ENCODE measurements at regions not wholly inside any gene's neighbourhood (a gene's known extent, or its start where the extent isn't known, plus 50 kb on each side); places are given as distances from the start of the nearest gene placed in this dataset.

GRCh38 chr2:149849591-149849990 lies 262.0 kb upstream of the MMADHC start:
- Mint-ChIP-seq H3K4me1 (ENCODE audit: low read depth) (no peaks in the 10 kb centered on the region), H3K27me3 (ENCODE audit: low read depth) (no peaks in the 10 kb centered on the region), H3K4me3 (ENCODE audit: low read depth) (no peak overlapping the region), H3K36me3 (ENCODE audit: low read depth) (no peaks in the 10 kb centered on the region), H3K27ac (no peak overlapping the region), H3K9me3 (peaks cover 18% of the 10 kb centered on the region)
- DNase-seq (ENCODE audit: low spot score): no peak
- intact Hi-C loops (cut with micrococcal nuclease): no loop called here

DNA sequence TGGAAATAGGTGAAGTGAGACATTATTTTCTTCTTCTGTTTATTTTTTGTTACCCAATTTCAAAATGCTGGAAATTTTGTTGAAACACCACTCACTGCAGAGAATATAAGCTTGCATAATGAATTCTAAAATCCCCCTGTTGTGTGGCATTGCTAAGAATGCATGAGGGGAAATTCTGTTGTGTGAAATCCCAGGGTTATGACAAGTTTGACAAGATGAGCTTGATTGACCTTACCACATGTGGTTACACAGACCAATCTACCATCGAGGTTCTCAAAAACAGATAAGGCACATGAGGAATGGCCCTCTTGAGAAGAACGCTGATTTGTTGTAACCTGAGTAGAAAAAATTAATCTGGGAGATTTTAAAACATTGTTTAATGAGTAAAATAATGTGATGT lies 261.6 kb upstream of the MMADHC start:
- H3K4me3 Mint-ChIP-seq (ENCODE audit: low read depth): no peak overlapping the region
- intact Hi-C loops (cut with micrococcal nuclease): no loop called here

DNA sequence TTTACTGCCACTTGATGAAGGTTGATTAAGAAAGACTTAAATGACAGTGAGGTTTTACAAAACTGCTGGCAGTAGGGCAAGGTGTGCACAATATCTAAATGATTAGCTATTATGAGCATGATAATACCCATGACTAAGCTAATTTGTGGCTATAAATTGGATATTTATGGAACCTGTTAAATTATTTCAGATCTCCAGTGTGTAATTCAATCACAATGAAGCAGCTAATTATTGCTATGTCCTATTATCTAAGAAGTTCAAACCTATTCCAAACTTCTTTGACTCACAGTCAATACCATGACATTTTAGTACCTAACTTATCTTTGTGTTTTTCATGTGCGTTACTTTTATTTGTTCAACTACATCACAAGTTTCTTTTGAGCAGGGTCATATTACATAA lies 253.8 kb upstream of the MMADHC start:
- Mint-ChIP-seq H3K4me1 (ENCODE audit: low read depth) (no peaks in the 10 kb centered on the region), H3K27ac (no peak overlapping the region)

More for the DNA sequence above, 261.6 kb upstream of the MMADHC start:
- no peaks in the 10 kb centered on the region for H3K4me1 Mint-ChIP-seq (ENCODE audit: low read depth)
- H3K36me3 Mint-ChIP-seq (ENCODE audit: low read depth): no peaks in the 10 kb centered on the region
- DNase-seq (ENCODE audit: low spot score): no peak
- no peak overlapping the region for H3K27ac Mint-ChIP-seq
- peaks cover 18% of the 10 kb centered on the region for H3K9me3 Mint-ChIP-seq
- no peaks in the 10 kb centered on the region for H3K27me3 Mint-ChIP-seq (ENCODE audit: low read depth)

DNA sequence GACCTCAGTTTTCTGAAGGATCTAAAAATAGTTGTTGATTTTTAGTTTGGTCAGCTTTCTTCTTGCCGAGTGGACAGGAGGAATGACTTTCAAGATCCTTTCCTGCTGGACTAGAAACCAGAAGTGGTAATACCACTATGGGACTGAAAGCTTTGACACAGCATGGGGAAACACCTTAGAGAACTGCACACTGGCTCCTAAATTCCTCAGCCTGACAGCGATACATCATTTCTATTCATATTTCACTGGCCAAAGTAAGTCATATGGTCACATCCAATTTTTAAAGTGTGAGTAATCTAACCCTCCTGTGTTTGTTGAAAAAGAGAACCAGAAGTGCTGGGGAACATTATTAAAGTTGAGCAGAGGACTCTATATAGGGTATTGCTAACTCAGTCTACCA lies 244.7 kb upstream of the MMADHC start:
- Mint-ChIP-seq H3K4me3 (ENCODE audit: low read depth) (no peak overlapping the region), H3K4me1 (ENCODE audit: low read depth) (no peaks in the 10 kb centered on the region), H3K36me3 (ENCODE audit: low read depth) (no peaks in the 10 kb centered on the region), H3K9me3 (peaks cover 10% of the 10 kb centered on the region), H3K27me3 (ENCODE audit: low read depth) (no peaks in the 10 kb centered on the region), H3K27ac (no peak overlapping the region)
- intact Hi-C loops (cut with micrococcal nuclease): no loop called here
- DNase-seq (ENCODE audit: low spot score): no peak

More for the DNA sequence above, 253.8 kb upstream of the MMADHC start:
- intact Hi-C loops (cut with micrococcal nuclease): no loop called here
- H3K27me3 Mint-ChIP-seq (ENCODE audit: low read depth): no peaks in the 10 kb centered on the region
- no peaks in the 10 kb centered on the region for H3K36me3 Mint-ChIP-seq (ENCODE audit: low read depth)
- no peak overlapping the region for H3K4me3 Mint-ChIP-seq (ENCODE audit: low read depth)
- H3K9me3 Mint-ChIP-seq: peaks cover 11% of the 10 kb centered on the region
- DNase-seq (ENCODE audit: low spot score): no peak

DNA sequence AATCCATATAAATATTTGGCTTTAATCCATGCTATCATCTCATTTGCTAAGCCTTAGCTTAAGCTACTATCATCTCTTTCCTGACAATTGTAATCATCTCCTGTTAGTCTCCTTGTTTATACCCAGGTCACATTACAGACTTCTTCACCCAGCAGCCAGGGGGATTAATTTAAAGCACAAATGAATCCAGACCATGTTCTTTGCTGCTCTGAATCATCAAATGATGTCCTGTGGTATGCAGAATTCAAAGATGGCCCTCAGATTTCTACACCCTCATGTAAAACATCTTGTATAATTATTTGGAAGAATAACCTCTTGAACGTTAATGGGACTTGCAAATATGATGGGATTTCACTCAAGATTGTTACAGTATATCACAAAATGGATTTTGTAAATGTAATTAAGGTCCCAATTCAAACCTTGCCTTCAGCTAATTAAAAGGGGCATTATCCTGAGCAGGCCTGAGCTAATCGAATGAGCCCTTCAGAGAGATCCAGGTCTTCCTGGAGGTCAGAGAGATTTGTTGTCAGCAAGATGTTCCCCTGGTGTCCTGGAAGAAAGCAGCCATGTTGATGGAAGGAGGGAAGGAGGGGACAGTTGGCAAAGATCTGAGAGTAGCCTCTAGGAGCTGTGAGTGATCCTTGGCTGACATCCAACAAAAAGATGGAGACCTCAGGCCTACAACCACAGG lies 241.1 kb upstream of the MMADHC start:
- no peak for DNase-seq (ENCODE audit: low spot score)
- Mint-ChIP-seq H3K27me3 (ENCODE audit: low read depth) (no peaks in the 10 kb centered on the region), H3K9me3 (no peaks in the 10 kb centered on the region), H3K36me3 (ENCODE audit: low read depth) (no peaks in the 10 kb centered on the region), H3K27ac (no peak overlapping the region), H3K4me1 (ENCODE audit: low read depth) (no peaks in the 10 kb centered on the region), H3K4me3 (ENCODE audit: low read depth) (no peak overlapping the region)
- intact Hi-C loops (cut with micrococcal nuclease): no loop called here

- no peak for DNase-seq (ENCODE audit: low spot score)
- H3K4me3 Mint-ChIP-seq (ENCODE audit: low read depth): no peak overlapping the region
- no peaks in the 10 kb centered on the region for H3K4me1 Mint-ChIP-seq (ENCODE audit: low read depth)
- no peaks in the 10 kb centered on the region for H3K27me3 Mint-ChIP-seq (ENCODE audit: low read depth)
- H3K27ac Mint-ChIP-seq: no peak overlapping the region
- H3K36me3 Mint-ChIP-seq (ENCODE audit: low read depth): no peaks in the 10 kb centered on the region
- intact Hi-C loops (cut with micrococcal nuclease): no loop called here
- H3K9me3 Mint-ChIP-seq: peaks cover 2% of the 10 kb centered on the region
Measured at GRCh38 chr2:149827585-149828126, 240.1 kb upstream of the MMADHC start.

DNA sequence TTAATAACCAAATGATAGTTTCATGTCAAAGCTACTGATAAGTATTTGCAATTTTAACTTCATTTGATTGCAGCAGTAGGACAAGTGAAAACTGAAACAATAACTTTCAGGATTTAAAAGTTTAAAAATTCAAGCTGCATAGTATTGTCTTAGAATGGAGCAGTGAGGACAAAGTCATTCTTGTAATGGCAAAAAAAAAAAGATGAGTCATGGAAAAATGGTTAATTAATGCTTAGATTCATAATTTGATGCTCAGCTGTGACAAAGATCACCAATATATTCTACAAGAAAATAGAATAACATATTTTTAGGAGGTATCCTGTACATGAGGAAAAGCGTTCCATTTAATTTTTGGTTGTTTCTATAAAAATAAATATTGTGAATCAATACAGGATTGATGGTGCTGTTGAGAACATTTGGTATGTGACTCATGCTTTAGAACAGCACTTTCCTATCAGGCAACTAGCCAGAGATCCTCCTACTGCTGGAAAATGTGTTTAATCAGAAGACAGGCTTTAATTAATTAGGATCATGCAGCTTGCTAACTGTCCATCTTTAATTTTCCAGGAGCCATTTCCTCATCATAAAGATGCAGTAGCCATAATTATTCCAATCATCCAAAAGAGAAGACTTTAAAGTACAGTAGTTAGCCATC lies 239.0 kb upstream of the MMADHC start:
- intact Hi-C loops (cut with micrococcal nuclease): no loop called here
- peaks cover 7% of the 10 kb centered on the region for H3K9me3 Mint-ChIP-seq
- no peak for DNase-seq (ENCODE audit: low spot score)
- H3K4me1 Mint-ChIP-seq (ENCODE audit: low read depth): no peaks in the 10 kb centered on the region
- no peak overlapping the region for H3K27ac Mint-ChIP-seq
- H3K27me3 Mint-ChIP-seq (ENCODE audit: low read depth): no peaks in the 10 kb centered on the region
- no peaks in the 10 kb centered on the region for H3K36me3 Mint-ChIP-seq (ENCODE audit: low read depth)
- no peak overlapping the region for H3K4me3 Mint-ChIP-seq (ENCODE audit: low read depth)

GRCh38 chr2:149825473-149825872 lies 237.9 kb upstream of the MMADHC start:
- intact Hi-C loops (cut with micrococcal nuclease): no loop called here
- DNase-seq (ENCODE audit: low spot score): no peak
- H3K9me3 Mint-ChIP-seq: peaks cover 7% of the 10 kb centered on the region
- H3K27me3 Mint-ChIP-seq (ENCODE audit: low read depth): no peaks in the 10 kb centered on the region
- no peaks in the 10 kb centered on the region for H3K4me1 Mint-ChIP-seq (ENCODE audit: low read depth)
- H3K27ac Mint-ChIP-seq: no peak overlapping the region
- H3K4me3 Mint-ChIP-seq (ENCODE audit: low read depth): no peak overlapping the region
- no peaks in the 10 kb centered on the region for H3K36me3 Mint-ChIP-seq (ENCODE audit: low read depth)

- H3K27me3 Mint-ChIP-seq (ENCODE audit: low read depth): no peaks in the 10 kb centered on the region
- H3K27ac Mint-ChIP-seq: no peak overlapping the region
- intact Hi-C loops (cut with micrococcal nuclease): no loop called here
- no peaks in the 10 kb centered on the region for H3K36me3 Mint-ChIP-seq (ENCODE audit: low read depth)
- no peaks in the 10 kb centered on the region for H3K4me1 Mint-ChIP-seq (ENCODE audit: low read depth)
- peaks cover 7% of the 10 kb centered on the region for H3K9me3 Mint-ChIP-seq
- no peak for DNase-seq (ENCODE audit: low spot score)
- H3K4me3 Mint-ChIP-seq (ENCODE audit: low read depth): no peak overlapping the region
Measured at GRCh38 chr2:149824136-149824535, 236.6 kb upstream of the MMADHC start.

GRCh38 chr2:149819356-149819957 lies 231.9 kb upstream of the MMADHC start:
- no peaks in the 10 kb centered on the region for H3K27me3 Mint-ChIP-seq (ENCODE audit: low read depth)
- no peak overlapping the region for H3K27ac Mint-ChIP-seq
- no peak overlapping the region for H3K4me3 Mint-ChIP-seq (ENCODE audit: low read depth)
- intact Hi-C loops (cut with micrococcal nuclease): no loop called here
- H3K9me3 Mint-ChIP-seq: peaks cover 7% of the 10 kb centered on the region
- H3K36me3 Mint-ChIP-seq (ENCODE audit: low read depth): no peaks in the 10 kb centered on the region
- DNase-seq (ENCODE audit: low spot score): no peak
- H3K4me1 Mint-ChIP-seq (ENCODE audit: low read depth): no peaks in the 10 kb centered on the region

DNA sequence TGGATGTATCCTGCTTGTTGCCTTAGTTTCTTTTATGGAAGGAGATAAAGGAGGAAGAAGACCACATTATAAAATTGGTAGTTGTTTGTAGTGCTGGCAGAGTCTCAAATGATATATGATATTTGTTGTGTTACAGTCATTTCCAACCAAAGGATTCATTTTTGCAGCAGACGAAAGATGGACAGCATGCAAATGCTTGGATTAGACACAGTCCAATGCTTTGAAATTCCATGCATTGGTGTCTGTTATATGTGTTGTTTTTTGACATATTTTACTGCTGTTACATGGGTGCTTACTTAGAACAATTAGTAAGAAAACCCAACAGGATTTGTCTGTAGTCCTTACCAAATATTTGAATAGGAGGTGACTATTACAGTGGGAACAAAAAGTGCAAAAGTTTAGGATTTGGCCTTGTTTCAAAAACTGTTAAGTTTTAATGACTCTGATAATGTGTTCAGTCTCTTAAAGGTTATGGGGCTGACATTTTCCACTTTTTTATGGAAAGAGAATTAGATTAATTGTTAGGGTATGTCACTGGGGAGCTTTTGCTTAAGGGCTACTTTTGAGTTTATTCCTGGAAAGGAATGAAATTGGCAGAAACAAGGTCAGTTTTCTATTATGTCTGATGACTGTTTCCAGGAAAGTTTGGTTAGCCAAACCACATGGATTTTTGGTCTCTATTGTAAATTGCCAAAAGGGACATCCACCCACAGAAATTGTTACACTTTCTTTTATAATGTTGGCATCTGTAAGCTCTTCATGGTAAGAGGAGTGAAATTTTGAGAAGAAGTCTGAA lies 229.4 kb upstream of the MMADHC start:
- intact Hi-C loops (cut with micrococcal nuclease): no loop called here
- Mint-ChIP-seq H3K9me3 (no peaks in the 10 kb centered on the region), H3K4me3 (ENCODE audit: low read depth) (no peak overlapping the region), H3K27ac (no peak overlapping the region), H3K4me1 (ENCODE audit: low read depth) (no peaks in the 10 kb centered on the region), H3K36me3 (ENCODE audit: low read depth) (no peaks in the 10 kb centered on the region), H3K27me3 (ENCODE audit: low read depth) (no peaks in the 10 kb centered on the region)
- DNase-seq (ENCODE audit: low spot score): no peak

GRCh38 chr2:149815941-149816340 lies 228.4 kb upstream of the MMADHC start:
- Mint-ChIP-seq H3K4me1 (ENCODE audit: low read depth) (no peaks in the 10 kb centered on the region), H3K27ac (no peak overlapping the region), H3K9me3 (no peaks in the 10 kb centered on the region), H3K27me3 (ENCODE audit: low read depth) (no peaks in the 10 kb centered on the region), H3K4me3 (ENCODE audit: low read depth) (no peak overlapping the region), H3K36me3 (ENCODE audit: low read depth) (no peaks in the 10 kb centered on the region)
- intact Hi-C loops (cut with micrococcal nuclease): no loop called here
- DNase-seq (ENCODE audit: low spot score): no peak

Measured in activated T-helper 2 cell treated with anti-CD3 and anti-CD28 coated beads, Interferon-gamma antibody, Interleukin-2, Interleukin-4, amounts not matched to agents 10 μg/mL and 5 μg/mL and 100 μg/mL, durations not matched to agents 14 hours and 24 hours and 36 hours (primary cell).